Skeletal muscle tissue (tissue), 3 donors: ENCODE measurements at regions not wholly inside any gene's neighbourhood (a gene's known extent, or its start where the extent isn't known, plus 50 kb on each side); places are given as distances from the start of the nearest gene placed in this dataset.

Source experiments
- H3K27ac ChIP-seq: one replicate; pipeline ENCODE4 v1.7.0; 2013; ENCODE audit warnings: mild to moderate bottlenecking, low read depth, low read length, inconsistent platforms
- H3K27me3 ChIP-seq, 3 donors: one replicate each; pipeline ENCODE4 v1.7.0; 2013; ENCODE audit warnings: low read length in 3 of 3; ENCODE audit not compliant: control insufficient read depth in 3 of 3, insufficient read depth in 3 of 3
- H3K36me3 ChIP-seq, 3 donors: one replicate each; pipeline ENCODE4 v1.7.0; 2013; ENCODE audit warnings: low read length in 3 of 3; ENCODE audit not compliant: control insufficient read depth in 3 of 3, insufficient read depth in 3 of 3
- H3K4me1 ChIP-seq, 3 donors: one replicate each; pipeline ENCODE4 v1.7.0; 2013; ENCODE audit warnings: low read length in 3 of 3, mild to moderate bottlenecking in 3 of 3; ENCODE audit not compliant: control insufficient read depth in 3 of 3, insufficient read depth in 3 of 3
- H3K4me3 ChIP-seq, 3 donors: one replicate each; pipeline ENCODE4 v1.7.0; 2013; ENCODE audit warnings: low read length in 3 of 3
- H3K9ac ChIP-seq, 3 donors: one replicate each; pipeline ENCODE4 v1.7.0; 2013; ENCODE audit warnings: low read length in 3 of 3, mild to moderate bottlenecking in 3 of 3, moderate library complexity in 2 of 3, low read depth in 1 of 3
- H3K9me3 ChIP-seq, 3 donors: one replicate each; pipeline ENCODE4 v1.7.0; 2013; ENCODE audit warnings: low read length in 3 of 3; ENCODE audit not compliant: control insufficient read depth in 3 of 3
- donor health status: Osteomylitis.

GRCh38 chr5:63686181-63686580 is 276.1 kb downstream of the HTR1A start:
- H3K4me3 ChIP-seq, result no peak overlapping the region
- no peaks in the 10 kb centered on the region for H3K27me3 ChIP-seq
- no peak overlapping the region for H3K27ac ChIP-seq
- no peak overlapping the region for H3K9ac ChIP-seq
- H3K9me3 ChIP-seq, result no peaks in the 10 kb centered on the region
- H3K36me3 ChIP-seq, result no peaks in the 10 kb centered on the region
- H3K4me1 ChIP-seq, result no peaks in the 10 kb centered on the region

- H3K27me3 ChIP-seq, result no peaks in the 10 kb centered on the region
- no peak overlapping the region for H3K27ac ChIP-seq
- H3K36me3 ChIP-seq, result no peaks in the 10 kb centered on the region
- H3K4me3 ChIP-seq, result no peak overlapping the region
- H3K4me1 ChIP-seq, result no peaks in the 10 kb centered on the region
- H3K9me3 ChIP-seq, result no peaks in the 10 kb centered on the region
- no peak overlapping the region for H3K9ac ChIP-seq
Observed at GRCh38 chr5:63685454-63685853, 276.8 kb downstream of the HTR1A start.

- H3K9me3 ChIP-seq, result no peaks in the 10 kb centered on the region
- H3K27me3 ChIP-seq, result no peaks in the 10 kb centered on the region
- no peaks in the 10 kb centered on the region for H3K4me1 ChIP-seq
- no peak overlapping the region for H3K9ac ChIP-seq
- H3K4me3 ChIP-seq, result no peak overlapping the region
- H3K27ac ChIP-seq, result no peak overlapping the region
- H3K36me3 ChIP-seq, result no peaks in the 10 kb centered on the region
Observed at GRCh38 chr5:63674881-63675280, 287.4 kb downstream of the HTR1A start.

- no peaks in the 10 kb centered on the region for H3K4me1 ChIP-seq
- no peak overlapping the region for H3K27ac ChIP-seq
- H3K36me3 ChIP-seq, result no peaks in the 10 kb centered on the region
- no peaks in the 10 kb centered on the region for H3K9me3 ChIP-seq
- H3K9ac ChIP-seq, result no peak overlapping the region
- H3K4me3 ChIP-seq, result no peak overlapping the region
- H3K27me3 ChIP-seq, result no peaks in the 10 kb centered on the region
Observed at GRCh38 chr5:63655043-63655442, 307.2 kb downstream of the HTR1A start.

- no peak overlapping the region for H3K4me3 ChIP-seq
- no peaks in the 10 kb centered on the region for H3K27me3 ChIP-seq
- no peak overlapping the region for H3K27ac ChIP-seq
- H3K9ac ChIP-seq, result no peak overlapping the region
- H3K9me3 ChIP-seq, result no peaks in the 10 kb centered on the region
- H3K36me3 ChIP-seq, result no peaks in the 10 kb centered on the region
- no peaks in the 10 kb centered on the region for H3K4me1 ChIP-seq
Observed at GRCh38 chr5:63650581-63650980, 311.7 kb downstream of the HTR1A start.

- no peaks in the 10 kb centered on the region for H3K27me3 ChIP-seq
- no peak overlapping the region for H3K9ac ChIP-seq
- H3K36me3 ChIP-seq, result no peaks in the 10 kb centered on the region
- no peak overlapping the region for H3K27ac ChIP-seq
- no peaks in the 10 kb centered on the region for H3K4me1 ChIP-seq
- no peak overlapping the region for H3K4me3 ChIP-seq
- no peaks in the 10 kb centered on the region for H3K9me3 ChIP-seq
Observed at GRCh38 chr5:63648376-63648775, 313.9 kb downstream of the HTR1A start.

- Histone ChIP-seq H3K9ac (no peak overlapping the region), H3K27ac (no peak overlapping the region), H3K4me1 (no peaks in the 10 kb centered on the region), H3K9me3 (no peaks in the 10 kb centered on the region), H3K36me3 (no peaks in the 10 kb centered on the region), H3K4me3 (no peak overlapping the region), H3K27me3 (no peaks in the 10 kb centered on the region)
Observed at GRCh38 chr5:63629951-63630630, 332.2 kb downstream of the HTR1A start.

GRCh38 chr5:63613442-63613841 is 348.8 kb downstream of the HTR1A start:
- H3K9me3 ChIP-seq, result no peaks in the 10 kb centered on the region
- H3K4me3 ChIP-seq, result no peak overlapping the region
- no peaks in the 10 kb centered on the region for H3K36me3 ChIP-seq

GRCh38 chr5:63603996-63604395 is 358.2 kb downstream of the HTR1A start:
- H3K36me3 ChIP-seq, result no peaks in the 10 kb centered on the region
- H3K27ac ChIP-seq, result no peak overlapping the region
- no peaks in the 10 kb centered on the region for H3K27me3 ChIP-seq
- H3K9me3 ChIP-seq, result no peaks in the 10 kb centered on the region
- H3K4me3 ChIP-seq, result no peak overlapping the region
- H3K9ac ChIP-seq, result no peak overlapping the region
- H3K4me1 ChIP-seq, result no peaks in the 10 kb centered on the region

More at GRCh38 chr5:63613442-63613841, 348.8 kb downstream of the HTR1A start:
- Histone ChIP-seq H3K4me1 (no peaks in the 10 kb centered on the region), H3K27ac (no peak overlapping the region), H3K27me3 (no peaks in the 10 kb centered on the region), H3K9ac (no peak overlapping the region)

GRCh38 chr5:63602971-63603370 is 359.3 kb downstream of the HTR1A start:
- H3K36me3 ChIP-seq, result no peaks in the 10 kb centered on the region
- H3K4me3 ChIP-seq, result no peak overlapping the region
- no peak overlapping the region for H3K27ac ChIP-seq
- no peaks in the 10 kb centered on the region for H3K9me3 ChIP-seq
- H3K27me3 ChIP-seq, result no peaks in the 10 kb centered on the region
- H3K4me1 ChIP-seq, result no peaks in the 10 kb centered on the region
- no peak overlapping the region for H3K9ac ChIP-seq
